NCI-H2029 treated with DMSO at 0.1 percent for 48 hours (cell line): ENCODE measurements at regions not wholly inside any gene's neighbourhood (a gene's known extent, or its start where the extent isn't known, plus 50 kb on each side); places are given as distances from the start of the nearest gene placed in this dataset.
A peak's percentile ranks its signal among the peaks of the same experiment; 100 is the strongest.

Experiments
- DNase-seq: peaks from one replicate; lab custom pipeline; 2025; lab: John Stamatoyannopoulos, UW

- no peak for DNase-seq
Measured at GRCh38 chr9:82583524-82583923, 479.4 kb downstream of the RASEF start.

GRCh38 chr9:82584349-82584863, 478.5 kb downstream of the RASEF start:
- DNase-seq: no peak

GRCh38 chr9:82586918-82587356, 476.0 kb downstream of the RASEF start:
- DNase-seq: no peak

- no peak for DNase-seq
Measured at GRCh38 chr9:82588301-82589180, 474.4 kb downstream of the RASEF start.

GRCh38 chr9:82590845-82591244, 472.1 kb downstream of the RASEF start:
- no peak for DNase-seq

GRCh38 chr9:82593501-82593900, 469.4 kb downstream of the RASEF start:
- DNase-seq: no peak

GRCh38 chr9:82597241-82598203, 465.4 kb downstream of the RASEF start:
- DNase-seq: peak; percentile 89

GRCh38 chr9:82598241-82599039, 464.5 kb downstream of the RASEF start:
- no peak for DNase-seq

- DNase-seq: peak; percentile 65
Measured at GRCh38 chr9:82599336-82599949, 463.5 kb downstream of the RASEF start.

GRCh38 chr9:82600536-82601292, 462.2 kb downstream of the RASEF start:
- DNase-seq: peak; percentile 70

- DNase-seq: peak; percentile 57
Measured at GRCh38 chr9:82601293-82601771, 461.6 kb downstream of the RASEF start.

GRCh38 chr9:82604947-82605656, 457.8 kb downstream of the RASEF start:
- peak; percentile 36 for DNase-seq

- no peak for DNase-seq
Measured at GRCh38 chr9:82605657-82606031, 457.3 kb downstream of the RASEF start.

- no peak for DNase-seq
Measured at GRCh38 chr9:82606071-82606470, 456.9 kb downstream of the RASEF start.

- DNase-seq: peak; percentile 58
Measured at GRCh38 chr9:82606492-82607382, 456.2 kb downstream of the RASEF start.

GRCh38 chr9:82608487-82608886, 454.5 kb downstream of the RASEF start:
- no peak for DNase-seq

GRCh38 chr9:82612942-82613341, 450.0 kb downstream of the RASEF start:
- no peak for DNase-seq

GRCh38 chr9:82613498-82613897, 449.4 kb downstream of the RASEF start:
- DNase-seq: no peak

GRCh38 chr9:82616545-82616944, 446.4 kb downstream of the RASEF start:
- DNase-seq: no peak
